Astrocyte (in vitro differentiated cells and primary cell): ENCODE measurements at regions not wholly inside any gene's neighbourhood (a gene's known extent, or its start where the extent isn't known, plus 50 kb on each side); places are given as distances from the start of the nearest gene placed in this dataset.

ENCODE experiments used
- DNase-seq: peaks from one replicate; pipeline ENCODE4 v3.0.0-alpha.2; 2010; ENCODE audit warnings: low read depth
- FAIRE-seq: peaks from 2 replicates; lab custom pipeline; 2011; peaks lifted over from hg19 to GRCh38; lab: Jason Lieb, UNC
- H2AFZ ChIP-seq: 2 replicates; pipeline ENCODE4 v1.6.0; 2012; ENCODE audit warnings: low read depth, low read length, inconsistent platforms
- H3K27ac ChIP-seq: 2 replicates; pipeline ENCODE4 v1.5.1; 2011; ENCODE audit warnings: low read depth, low read length, inconsistent platforms
- H3K27me3 ChIP-seq: 2 replicates; pipeline ENCODE4 v1.6.0; 2011; ENCODE audit warnings: low read length, inconsistent platforms; ENCODE audit not compliant: insufficient read depth
- H3K36me3 ChIP-seq: 2 replicates; pipeline ENCODE4 v1.5.1; 2011; ENCODE audit warnings: low read length, inconsistent platforms; ENCODE audit not compliant: insufficient read depth
- H3K4me1 ChIP-seq: 2 replicates; pipeline ENCODE4 v1.5.1; 2011; ENCODE audit warnings: low read length, inconsistent platforms; ENCODE audit not compliant: insufficient read depth
- H3K4me2 ChIP-seq: 2 replicates; pipeline ENCODE4 v1.6.0; 2012; ENCODE audit warnings: low read length, inconsistent platforms
- H3K4me3 ChIP-seq: 2 replicates; pipeline ENCODE4 v1.5.1; 2011; ENCODE audit warnings: low read depth, mild to moderate bottlenecking, low read length, inconsistent platforms; ENCODE audit not compliant: insufficient read depth
- H3K79me2 ChIP-seq: 2 replicates; pipeline ENCODE4 v1.6.0; 2012; ENCODE audit warnings: mild to moderate bottlenecking, low read length, inconsistent platforms; ENCODE audit not compliant: insufficient read depth
- H3K9ac ChIP-seq: 2 replicates; pipeline ENCODE4 v1.6.0; 2012; ENCODE audit warnings: mild to moderate bottlenecking, low read length, inconsistent platforms
- H3K9me3 ChIP-seq: 2 replicates; pipeline ENCODE4 v1.5.1; 2012; ENCODE audit warnings: low read depth, mild to moderate bottlenecking, low read length, inconsistent platforms; ENCODE audit not compliant: insufficient read depth
- H4K20me1 ChIP-seq: 2 replicates; pipeline ENCODE4 v1.6.0; 2012; ENCODE audit warnings: low read length, inconsistent platforms; ENCODE audit not compliant: insufficient read depth
- H3K27ac Mint-ChIP-seq: one replicate; pipeline ENCODE4 v1.8.0; 2021; ENCODE audit warnings: mild to moderate bottlenecking, mixed read lengths; ENCODE audit not compliant: unreplicated experiment
- H3K27me3 Mint-ChIP-seq: one replicate; pipeline ENCODE4 v1.8.0; 2021; ENCODE audit warnings: low read depth, mixed read lengths; ENCODE audit not compliant: unreplicated experiment
- H3K36me3 Mint-ChIP-seq: one replicate; pipeline ENCODE4 v1.8.0; 2021; ENCODE audit warnings: low read depth, mixed read lengths; ENCODE audit not compliant: unreplicated experiment
- H3K4me1 Mint-ChIP-seq: one replicate; pipeline ENCODE4 v1.8.0; 2021; ENCODE audit warnings: low read depth, mixed read lengths; ENCODE audit not compliant: unreplicated experiment
- H3K4me3 Mint-ChIP-seq: one replicate; pipeline ENCODE4 v1.8.0; 2021; ENCODE audit warnings: mild to moderate bottlenecking, moderate library complexity, mixed read lengths; ENCODE audit not compliant: unreplicated experiment
- H3K9me3 Mint-ChIP-seq: one replicate; pipeline ENCODE4 v1.8.0; 2021; ENCODE audit warnings: mild to moderate bottlenecking, mixed read lengths; ENCODE audit not compliant: unreplicated experiment
- EZH2 ChIP-seq: IDR thresholded peaks from 2 replicates; pipeline ENCODE4 v1.6.1; 2012; ENCODE audit warnings: mild to moderate bottlenecking, low read length, inconsistent platforms; ENCODE audit not compliant: insufficient read depth
- TF ChIP-seq, protein P1 (sequence below): IDR thresholded peaks from 2 replicates; pipeline ENCODE4 v1.5.1; 2011; ENCODE audit warnings: low read depth, mild to moderate bottlenecking, inconsistent platforms, low read length, moderate library complexity; ENCODE audit not compliant: insufficient read depth

DNA sequence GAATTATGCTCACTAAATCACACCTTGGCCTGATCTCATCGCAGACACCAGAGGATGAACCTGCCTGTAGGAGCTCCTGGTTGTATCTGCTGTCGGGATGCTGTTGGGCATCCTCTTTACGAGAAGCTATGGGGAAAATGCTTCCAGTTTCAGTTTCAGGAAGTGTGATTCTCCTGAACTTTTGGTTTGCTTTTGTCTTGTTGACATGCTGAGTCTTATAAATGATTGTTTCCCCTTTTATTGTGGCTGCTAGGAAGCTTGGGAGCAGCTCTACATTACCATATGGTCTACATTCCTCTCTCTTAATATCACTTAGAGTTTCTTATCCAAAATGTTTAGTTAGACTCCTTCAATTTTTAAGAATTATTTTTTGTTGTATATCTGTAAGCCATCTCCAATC lies 227.5 kb downstream of the MTX2 start:
- Mint-ChIP-seq H3K4me3 (no peak overlapping the region), H3K4me1 (peaks cover 13% of the 10 kb centered on the region), H3K36me3 (no peaks in the 10 kb centered on the region), H3K27ac (no peak overlapping the region), H3K27me3 (peaks cover 33% of the 10 kb centered on the region), H3K9me3 (no peaks in the 10 kb centered on the region)
- H3K27ac ChIP-seq, result no peak overlapping the region
- no peak overlapping the region for H3K4me2 ChIP-seq
- no peak overlapping the region for H3K9ac ChIP-seq
- H3K27me3 ChIP-seq, result peaks cover 2% of the 10 kb centered on the region
- no peaks in the 10 kb centered on the region for H4K20me1 ChIP-seq
- no peak for DNase-seq
- H2AFZ ChIP-seq, result no peak overlapping the region
- no peak for TF ChIP-seq EZH2
- TF ChIP-seq, protein P1, sequence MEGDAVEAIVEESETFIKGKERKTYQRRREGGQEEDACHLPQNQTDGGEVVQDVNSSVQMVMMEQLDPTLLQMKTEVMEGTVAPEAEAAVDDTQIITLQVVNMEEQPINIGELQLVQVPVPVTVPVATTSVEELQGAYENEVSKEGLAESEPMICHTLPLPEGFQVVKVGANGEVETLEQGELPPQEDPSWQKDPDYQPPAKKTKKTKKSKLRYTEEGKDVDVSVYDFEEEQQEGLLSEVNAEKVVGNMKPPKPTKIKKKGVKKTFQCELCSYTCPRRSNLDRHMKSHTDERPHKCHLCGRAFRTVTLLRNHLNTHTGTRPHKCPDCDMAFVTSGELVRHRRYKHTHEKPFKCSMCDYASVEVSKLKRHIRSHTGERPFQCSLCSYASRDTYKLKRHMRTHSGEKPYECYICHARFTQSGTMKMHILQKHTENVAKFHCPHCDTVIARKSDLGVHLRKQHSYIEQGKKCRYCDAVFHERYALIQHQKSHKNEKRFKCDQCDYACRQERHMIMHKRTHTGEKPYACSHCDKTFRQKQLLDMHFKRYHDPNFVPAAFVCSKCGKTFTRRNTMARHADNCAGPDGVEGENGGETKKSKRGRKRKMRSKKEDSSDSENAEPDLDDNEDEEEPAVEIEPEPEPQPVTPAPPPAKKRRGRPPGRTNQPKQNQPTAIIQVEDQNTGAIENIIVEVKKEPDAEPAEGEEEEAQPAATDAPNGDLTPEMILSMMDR, result no peak
- H3K36me3 ChIP-seq, result no peaks in the 10 kb centered on the region
- no peak overlapping the region for H3K4me3 ChIP-seq
- H3K9me3 ChIP-seq, result no peaks in the 10 kb centered on the region
- no peaks in the 10 kb centered on the region for H3K79me2 ChIP-seq
- no peak for FAIRE-seq
- no peaks in the 10 kb centered on the region for H3K4me1 ChIP-seq

DNA sequence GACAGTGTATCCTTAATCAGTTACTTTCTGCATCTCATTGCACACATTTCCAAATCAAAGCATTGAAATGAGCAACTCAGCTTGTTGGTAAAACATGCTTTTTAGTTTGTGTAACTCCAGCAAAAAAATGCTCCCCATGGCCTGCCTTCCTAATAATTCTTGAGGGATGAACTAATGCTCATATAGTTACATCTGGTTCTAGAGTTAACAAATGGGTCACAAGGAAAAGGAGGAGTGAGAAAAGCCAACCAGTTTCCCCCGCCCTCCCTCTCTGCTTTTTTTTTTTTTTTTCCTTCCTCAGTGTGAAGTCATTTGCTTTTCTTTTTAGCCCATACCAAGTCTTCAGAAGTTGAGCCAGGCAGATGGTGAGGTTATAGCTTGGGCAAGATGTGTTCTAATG lies 231.7 kb downstream of the MTX2 start:
- Mint-ChIP-seq H3K36me3 (no peaks in the 10 kb centered on the region), H3K27me3 (peaks cover 30% of the 10 kb centered on the region), H3K9me3 (no peaks in the 10 kb centered on the region), H3K4me1 (peaks cover 6% of the 10 kb centered on the region), H3K27ac (no peak overlapping the region), H3K4me3 (no peak overlapping the region)
- Histone ChIP-seq H4K20me1 (no peaks in the 10 kb centered on the region), H3K4me2 (no peak overlapping the region), H3K27ac (no peak overlapping the region), H3K9ac (no peak overlapping the region), H2AFZ (no peak overlapping the region), H3K9me3 (no peaks in the 10 kb centered on the region), H3K4me1 (no peaks in the 10 kb centered on the region), H3K4me3 (no peak overlapping the region), H3K27me3 (peaks cover 2% of the 10 kb centered on the region), H3K79me2 (no peaks in the 10 kb centered on the region), H3K36me3 (no peaks in the 10 kb centered on the region)
- FAIRE-seq, result no peak
- peak; percentile 71 for DNase-seq
- TF ChIP-seq, protein P1, result no peak
- TF ChIP-seq EZH2, result no peak

DNA sequence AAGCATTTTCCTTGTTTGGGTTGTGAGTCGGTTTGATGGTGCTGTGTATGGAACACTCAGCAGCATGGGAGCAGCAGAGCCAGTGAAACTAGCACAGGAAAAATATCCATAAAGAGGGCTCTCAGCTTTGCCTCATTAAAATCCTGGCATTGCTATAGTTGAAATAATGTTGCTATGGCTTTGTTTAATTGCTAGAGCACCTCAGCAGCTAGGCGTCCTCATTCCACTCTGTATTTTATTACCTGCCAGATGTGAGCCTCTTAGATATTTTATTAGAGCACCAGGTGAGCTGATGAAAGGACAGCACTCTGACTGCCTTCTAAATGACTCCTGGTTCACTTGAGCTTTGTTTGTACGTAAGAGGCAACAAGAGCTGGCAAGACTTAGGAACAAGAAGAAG lies 232.4 kb downstream of the MTX2 start:
- Mint-ChIP-seq H3K9me3 (no peaks in the 10 kb centered on the region), H3K27me3 (peaks cover 28% of the 10 kb centered on the region), H3K36me3 (no peaks in the 10 kb centered on the region), H3K4me1 (peaks cover 6% of the 10 kb centered on the region), H3K27ac (no peak overlapping the region), H3K4me3 (no peak overlapping the region)
- DNase-seq (no peak), FAIRE-seq (no peak)
- H4K20me1 ChIP-seq, result no peaks in the 10 kb centered on the region
- no peak overlapping the region for H3K9ac ChIP-seq
- no peak for TF ChIP-seq EZH2
- TF ChIP-seq, protein P1, result no peak
- no peaks in the 10 kb centered on the region for H3K36me3 ChIP-seq
- H3K4me2 ChIP-seq, result no peak overlapping the region
- no peak overlapping the region for H3K27ac ChIP-seq
- no peaks in the 10 kb centered on the region for H3K9me3 ChIP-seq
- no peak overlapping the region for H2AFZ ChIP-seq
- H3K4me1 ChIP-seq, result no peaks in the 10 kb centered on the region
- no peak overlapping the region for H3K4me3 ChIP-seq
- H3K79me2 ChIP-seq, result no peaks in the 10 kb centered on the region
- peaks cover 2% of the 10 kb centered on the region for H3K27me3 ChIP-seq
